GM12892 (cell line): ENCODE measurements at regions not wholly inside any gene's neighbourhood (a gene's known extent, or its start where the extent isn't known, plus 50 kb on each side); places are given as distances from the start of the nearest gene placed in this dataset.

ENCODE experiments used
- POLR2A ChIP-seq: IDR thresholded peaks from 2 replicates; pipeline ENCODE4 v1.6.1; 2011; ENCODE audit warnings: low read depth, low read length, control low read depth
- POLR2AphosphoS5 ChIP-seq: IDR thresholded peaks from 2 replicates; pipeline ENCODE4 v1.6.1; 2011; ENCODE audit warnings: low read depth, low read length, control low read depth
- TAF1 ChIP-seq: IDR thresholded peaks from 2 replicates; pipeline ENCODE4 v1.6.1; 2011; ENCODE audit warnings: low read depth, mild to moderate bottlenecking, control low read depth, low read length, borderline replicate concordance

DNA sequence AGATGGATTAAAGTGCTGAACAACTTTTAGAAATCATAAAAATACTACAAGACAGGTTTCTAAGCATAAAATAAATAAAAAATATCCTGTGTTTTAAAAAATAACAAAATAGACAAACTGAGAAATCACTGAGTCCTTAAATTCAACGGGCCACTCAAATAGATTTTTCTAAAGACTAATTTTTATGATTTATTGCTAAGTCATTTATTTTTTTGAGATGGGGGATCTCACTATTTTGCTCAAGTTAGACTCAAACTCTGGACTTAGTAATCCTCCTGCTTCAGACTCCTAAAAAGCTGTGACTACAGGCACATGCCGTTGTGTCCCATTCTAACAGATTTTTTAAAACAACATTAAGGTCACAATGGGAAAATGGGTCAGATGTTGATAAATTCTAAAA lies 121.0 kb upstream of the THSD7A start:
- TF ChIP-seq POLR2A (no peak), POLR2AphosphoS5 (no peak), TAF1 (no peak)
